Heart right ventricle (tissue), 16 donors: ENCODE measurements at regions not wholly inside any gene's neighbourhood (a gene's known extent, or its start where the extent isn't known, plus 50 kb on each side); places are given as distances from the start of the nearest gene placed in this dataset.
"Not testable (repeated sequence)": the region's sequence is repeated elsewhere in the genome, so short reads cannot be mapped to it uniquely, and the experiment has no call there.

ENCODE experiments used
- ATAC-seq, 8 donors: fragments of 200-7000 bp; cut with Tn5 transposase; one replicate each; pipeline ENCODE4 v1.9.1; 2020; ENCODE audit warnings: mild to moderate bottlenecking in 8 of 8, moderate library complexity in 8 of 8, moderate number of reproducible peaks in 1 of 8
- DNase-seq, 2 donors: peaks; one replicate each; pipeline ENCODE4 v3.0.0-alpha.2; 2020
- H3K27ac ChIP-seq, 10 donors: fragments of 200-600 bp; sonication (generic) in 2 of 10; one replicate each; pipeline versions ENCODE4 v1.5.0 to v1.8.0; 2020 to 2022; ENCODE audit warnings: mild to moderate bottlenecking in 3 of 10
- H3K27me3 ChIP-seq, 7 donors: fragments of 200-600 bp; one replicate each; pipeline ENCODE4 v1.8.0; 2021 to 2022; ENCODE audit warnings: mild to moderate bottlenecking in 2 of 7
- H3K36me3 ChIP-seq, 9 donors: fragments of 200-600 bp; sonication (generic) in 1 of 9; one replicate each; pipeline versions ENCODE4 v1.5.0 to v1.8.0; 2020 to 2022; ENCODE audit warnings: mild to moderate bottlenecking in 2 of 9
- H3K4me1 ChIP-seq, 9 donors: fragments of 200-600 bp; sonication (generic) in 1 of 9; one replicate each; pipeline versions ENCODE4 v1.5.0 to v1.8.0; 2020 to 2022; ENCODE audit warnings: mild to moderate bottlenecking in 4 of 9
- H3K4me3 ChIP-seq, 10 donors: fragments of 200-600 bp; sonication (generic) in 2 of 10; one replicate each; pipeline versions ENCODE4 v1.5.0 to v1.8.0; 2020 to 2022; ENCODE audit warnings: mild to moderate bottlenecking in 7 of 10, moderate library complexity in 2 of 10
- H3K9me3 ChIP-seq, 11 donors: fragments of 200-600 bp in 10 of 11; sonication (generic) in 2 of 11; one replicate each; pipeline versions ENCODE4 v1.5.0 to v1.8.0; 2013 to 2022; ENCODE audit warnings: mild to moderate bottlenecking in 2 of 11, control low read depth in 1 of 11, moderate library complexity in 1 of 11
- CTCF ChIP-seq, 9 donors: fragments of 200-600 bp; sonication (generic) in 2 of 9; IDR thresholded peaks; one replicate each; pipeline versions ENCODE4 v1.5.0 to v1.8.0; 2021 to 2022; ENCODE audit warnings: antibody characterized with exemption in 9 of 9, mild to moderate bottlenecking in 5 of 9, moderate library complexity in 1 of 9
- WGBS, 2 donors: extraction: QIAGEN DNeasy Blood & Tissue Kit; methylation state at CpG; one replicate each; pipeline ENCODE4 v1.1.7; 2013; ENCODE audit warnings: inconsistent platforms in 1 of 2; 5-methylcytosine and 5-hydroxymethylcytosine counted together
- intact Hi-C, 10 donors: fragments of 100-400 bp; cut with DNase I; formaldehyde crosslinking; loops; one replicate each; pipeline versions ENCODE4 v1.11.1 to v1.14.2; 2022
- donor health status: Arrhythmogenic right ventricular cardiomyopathy.
- donor health status: ischemic (EF 13 %, LVEDD 7.1; RV severe dilation, severe dysfunction).
- donor health status: healthy with polysubstance abuse.
- donor health status: DM: no; HTN: yes; CAD: no.
- donor health status: DM: no; HTN: no; CAD: no.
- donor health status: ischemic (EF 25% LVEDD 6.9; RV normal size, moderate dysfunction).
- donor health status: ischemic (EF 25% LVEDD 5.7; RV mildly dilated, moderate dysfunction).
- donor health status: healthy.
- donor health status: DM: yes; HTN: yes; CAD: no.
- donor health status: Ischemic cardiomyopathy.
- donor health status: ischemic (EF 35%, LVEDD 5.7; RV mildly dilated, moderate dysfunction).
- donor health status: nonischemic (EF 11% LVEDD 7.7; RV severe dilation, severe dysfunction).
- donor health status: DM: yes; HTN: yes; CAD: no.
- donor health status: PGD.
- donor health status: ischemic (EF 29% LVEDD 5.4; RV normal size, mild dysfunction).
- donor health status: nonischemic (EF 23%, LVEDD 6.1; RV moderate dilation, normal function).

GRCh38 chr14:105748204-105748578 lies 221.8 kb downstream of the TMEM121 start:
- ATAC-seq (peak; percentile 55 to 87 (median 74)), DNase-seq (peak; percentile 40 to 65)
- WGBS, 2 donors = 62 to 73% methylated on average over 5 of the region's 5 CpGs
- no peak for TF ChIP-seq CTCF (IDR thresholded peaks at IDR 0.05)
- Histone ChIP-seq H3K4me1 (peaks cover 0 to 3% (median 0%) of the 10 kb centered on the region in 9 donors), H3K4me3 (no peak overlapping the region), H3K27ac (no peak overlapping the region), H3K9me3 (no peaks in the 10 kb centered on the region), H3K36me3 (no peaks in the 10 kb centered on the region), H3K27me3 (peaks cover 0 to 5% (median 0%) of the 10 kb centered on the region in 7 donors)
- intact Hi-C loops = no loop called here

GRCh38 chr14:105748710-105749109 lies 222.3 kb downstream of the TMEM121 start:
- DNase-seq, H3K9me3 ChIP-seq, intact Hi-C loops, H3K4me1 ChIP-seq, H3K27ac ChIP-seq, H3K36me3 ChIP-seq, H3K27me3 ChIP-seq, H3K4me3 ChIP-seq, ATAC-seq: not testable (repeated sequence)
- WGBS, 2 donors = 59 to 61% methylated on average over 6 of the region's 6 CpGs

- ATAC-seq = not testable (repeated sequence)
- 75 to 79% methylated on average over 10 to 11 of the region's 19 CpGs for WGBS, 2 donors
Measured at GRCh38 chr14:105749870-105750541, 223.6 kb downstream of the TMEM121 start.

GRCh38 chr14:105751291-105751751 lies 224.9 kb downstream of the TMEM121 start:
- 84 to 87% methylated on average over 18 of the region's 18 CpGs for WGBS, 2 donors
- peaks cover 0 to 11% (median 0%) of the 10 kb centered on the region in 11 donors for H3K9me3 ChIP-seq
- intact Hi-C loops, ATAC-seq, DNase-seq, H3K4me3 ChIP-seq, H3K27me3 ChIP-seq, H3K27ac ChIP-seq, H3K36me3 ChIP-seq, H3K4me1 ChIP-seq: not testable (repeated sequence)

More at GRCh38 chr14:105749870-105750541, 223.6 kb downstream of the TMEM121 start:
- H3K36me3 ChIP-seq, H3K27ac ChIP-seq, DNase-seq, H3K4me1 ChIP-seq, H3K27me3 ChIP-seq, H3K9me3 ChIP-seq, H3K4me3 ChIP-seq, intact Hi-C loops: not testable (repeated sequence)

DNA sequence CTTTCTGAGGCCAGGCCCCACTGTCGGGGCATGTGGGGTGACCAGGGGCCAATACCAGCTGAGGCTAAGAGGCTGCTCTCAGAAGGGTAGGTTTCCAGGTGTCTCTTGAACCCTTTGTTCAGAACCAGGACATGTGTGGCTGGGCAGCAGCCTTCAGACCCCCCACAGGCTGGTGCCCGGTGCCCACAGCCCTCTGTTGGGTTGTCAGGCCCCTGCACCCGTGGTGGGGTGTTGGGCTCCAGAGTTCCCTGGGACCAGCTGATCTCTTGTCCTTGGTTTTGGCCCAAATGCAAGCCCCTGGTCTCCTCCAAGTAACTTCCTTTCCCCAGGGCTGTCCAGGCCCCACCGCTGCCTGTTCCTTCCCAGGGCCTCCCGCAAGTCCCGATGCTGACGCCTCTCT lies 226.0 kb downstream of the TMEM121 start:
- 60 to 62% methylated on average over 3 of the region's 7 CpGs for WGBS, 2 donors
- DNase-seq, H3K36me3 ChIP-seq, H3K4me3 ChIP-seq, ATAC-seq, H3K4me1 ChIP-seq, intact Hi-C loops, H3K27me3 ChIP-seq, H3K27ac ChIP-seq: not testable (repeated sequence)
- H3K9me3 ChIP-seq = peaks cover 0 to 14% (median 0%) of the 10 kb centered on the region in 11 donors

DNA sequence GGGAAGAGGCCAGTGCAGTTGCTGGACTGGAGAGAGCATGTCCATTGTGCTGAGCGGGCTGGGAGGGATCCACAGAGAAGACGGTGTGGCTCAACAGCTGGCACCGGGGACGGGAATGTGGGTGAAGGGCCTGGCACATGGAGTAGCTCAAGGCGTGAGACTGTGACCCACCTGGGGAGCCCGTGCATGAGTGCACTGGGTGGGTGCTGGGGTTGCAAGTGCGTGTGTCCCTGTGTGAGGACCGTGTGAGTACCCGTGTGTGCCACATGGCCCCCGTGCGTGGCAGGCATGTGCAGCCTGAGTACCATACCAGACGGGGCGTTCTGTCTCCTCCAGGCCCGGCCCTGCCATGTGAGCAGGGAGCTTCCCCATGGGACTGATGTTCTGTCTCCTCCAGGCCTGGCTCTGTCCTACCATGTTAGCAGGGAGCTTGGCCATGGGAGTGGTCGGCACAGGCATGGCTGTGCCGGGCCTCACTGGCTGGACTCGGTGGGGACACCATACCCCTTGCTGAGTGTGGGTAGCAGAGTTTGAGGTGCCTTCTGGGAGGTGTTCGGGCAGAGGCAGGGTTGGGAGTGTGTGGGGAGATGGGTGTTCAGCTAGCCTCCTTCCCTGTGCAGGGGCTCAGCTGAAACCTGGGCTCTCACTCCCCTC lies 234.4 kb downstream of the TMEM121 start:
- Histone ChIP-seq H3K4me3 (no peak overlapping the region), H3K27ac (no peak overlapping the region), H3K27me3 (no peaks in the 10 kb centered on the region), H3K36me3 (no peaks in the 10 kb centered on the region), H3K4me1 (no peaks in the 10 kb centered on the region), H3K9me3 (peaks cover 0 to 11% (median 0%) of the 10 kb centered on the region in 11 donors)
- TF ChIP-seq CTCF (IDR thresholded peaks at IDR 0.05) = no peak
- 80 to 81% methylated on average over 18 of the region's 18 CpGs for WGBS, 2 donors
- ATAC-seq (peak in 1 of 8 donors; percentile 76), DNase-seq (no peak)
- intact Hi-C loops = loop anchor here in 8 of 10 donors (2.0 to 5.0 kb wide), 2 partner anchors 144 kb away; no protein-coding TSS in a partner anchor

DNA sequence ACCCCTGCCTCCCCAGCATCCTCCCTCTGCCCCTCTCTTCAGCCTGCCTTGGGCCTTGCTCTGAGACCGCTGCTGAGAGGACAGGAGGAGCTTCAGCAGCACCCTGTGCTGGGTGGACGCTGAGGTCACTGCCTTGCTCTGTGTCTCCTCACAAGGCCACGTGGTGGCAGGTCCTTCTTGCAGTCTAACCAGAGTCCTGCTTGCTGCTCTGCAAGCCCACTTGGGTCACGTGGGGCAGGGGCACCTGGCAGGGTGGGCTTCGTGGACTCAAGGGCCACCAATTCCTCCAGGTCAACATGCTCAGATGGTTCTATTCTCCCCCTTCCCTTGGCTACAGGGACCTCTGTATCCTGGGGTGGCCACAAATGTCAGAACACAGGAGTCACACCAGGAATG lies 235.0 kb downstream of the TMEM121 start:
- peaks cover 0 to 11% (median 0%) of the 10 kb centered on the region in 11 donors for H3K9me3 ChIP-seq
- peak in 1 of 8 donors; percentile 16 for ATAC-seq
- 66 to 71% methylated on average over 5 of the region's 5 CpGs for WGBS, 2 donors
- not testable (repeated sequence) for H3K36me3 ChIP-seq, H3K27ac ChIP-seq, H3K27me3 ChIP-seq, H3K4me1 ChIP-seq, DNase-seq, H3K4me3 ChIP-seq
- intact Hi-C loops = loop anchor here in 8 of 10 donors (2.0 to 5.0 kb wide), 2 partner anchors 144 to 145 kb away; no protein-coding TSS in a partner anchor
